ENCODE measurements at regions not wholly inside any gene's neighbourhood (a gene's known extent, or its start where the extent isn't known, plus 50 kb on each side); places are given as distances from the start of the nearest gene placed in this dataset.

DNA sequence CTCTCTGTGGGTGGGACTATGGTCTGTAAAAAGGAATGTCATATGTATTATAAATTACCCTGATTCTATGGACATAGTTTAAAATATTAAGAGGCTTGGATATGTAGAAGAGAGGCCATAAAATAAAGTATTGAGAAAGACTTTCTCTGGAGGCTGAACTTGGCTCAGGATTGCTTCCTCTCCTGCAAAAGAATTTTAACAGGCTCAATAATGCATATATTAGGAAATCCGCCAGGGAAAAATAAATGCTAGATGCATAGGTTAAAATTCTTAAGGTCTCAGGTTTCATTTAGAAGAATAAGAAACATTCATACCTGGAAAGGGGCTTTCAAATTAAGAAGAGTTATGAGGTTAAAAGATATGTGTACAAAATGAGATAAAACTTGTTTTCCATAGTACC lies 424.3 kb downstream of the ARAP2 start:
- no peak for TF ChIP-seq GLIS3 (CRISPR knock-in tag; IDR thresholded peaks at IDR 0.05)
- TF ChIP-seq, protein P1, sequence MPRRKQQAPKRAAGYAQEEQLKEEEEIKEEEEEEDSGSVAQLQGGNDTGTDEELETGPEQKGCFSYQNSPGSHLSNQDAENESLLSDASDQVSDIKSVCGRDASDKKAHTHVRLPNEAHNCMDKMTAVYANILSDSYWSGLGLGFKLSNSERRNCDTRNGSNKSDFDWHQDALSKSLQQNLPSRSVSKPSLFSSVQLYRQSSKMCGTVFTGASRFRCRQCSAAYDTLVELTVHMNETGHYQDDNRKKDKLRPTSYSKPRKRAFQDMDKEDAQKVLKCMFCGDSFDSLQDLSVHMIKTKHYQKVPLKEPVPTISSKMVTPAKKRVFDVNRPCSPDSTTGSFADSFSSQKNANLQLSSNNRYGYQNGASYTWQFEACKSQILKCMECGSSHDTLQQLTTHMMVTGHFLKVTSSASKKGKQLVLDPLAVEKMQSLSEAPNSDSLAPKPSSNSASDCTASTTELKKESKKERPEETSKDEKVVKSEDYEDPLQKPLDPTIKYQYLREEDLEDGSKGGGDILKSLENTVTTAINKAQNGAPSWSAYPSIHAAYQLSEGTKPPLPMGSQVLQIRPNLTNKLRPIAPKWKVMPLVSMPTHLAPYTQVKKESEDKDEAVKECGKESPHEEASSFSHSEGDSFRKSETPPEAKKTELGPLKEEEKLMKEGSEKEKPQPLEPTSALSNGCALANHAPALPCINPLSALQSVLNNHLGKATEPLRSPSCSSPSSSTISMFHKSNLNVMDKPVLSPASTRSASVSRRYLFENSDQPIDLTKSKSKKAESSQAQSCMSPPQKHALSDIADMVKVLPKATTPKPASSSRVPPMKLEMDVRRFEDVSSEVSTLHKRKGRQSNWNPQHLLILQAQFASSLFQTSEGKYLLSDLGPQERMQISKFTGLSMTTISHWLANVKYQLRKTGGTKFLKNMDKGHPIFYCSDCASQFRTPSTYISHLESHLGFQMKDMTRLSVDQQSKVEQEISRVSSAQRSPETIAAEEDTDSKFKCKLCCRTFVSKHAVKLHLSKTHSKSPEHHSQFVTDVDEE (CRISPR knock-in tag; IDR thresholded peaks at IDR 0.05): no peak
- no peak for TF ChIP-seq CREB5 (CRISPR knock-in tag; IDR thresholded peaks at IDR 0.05; ENCODE audit: low read depth)
- TF ChIP-seq, protein P2, sequence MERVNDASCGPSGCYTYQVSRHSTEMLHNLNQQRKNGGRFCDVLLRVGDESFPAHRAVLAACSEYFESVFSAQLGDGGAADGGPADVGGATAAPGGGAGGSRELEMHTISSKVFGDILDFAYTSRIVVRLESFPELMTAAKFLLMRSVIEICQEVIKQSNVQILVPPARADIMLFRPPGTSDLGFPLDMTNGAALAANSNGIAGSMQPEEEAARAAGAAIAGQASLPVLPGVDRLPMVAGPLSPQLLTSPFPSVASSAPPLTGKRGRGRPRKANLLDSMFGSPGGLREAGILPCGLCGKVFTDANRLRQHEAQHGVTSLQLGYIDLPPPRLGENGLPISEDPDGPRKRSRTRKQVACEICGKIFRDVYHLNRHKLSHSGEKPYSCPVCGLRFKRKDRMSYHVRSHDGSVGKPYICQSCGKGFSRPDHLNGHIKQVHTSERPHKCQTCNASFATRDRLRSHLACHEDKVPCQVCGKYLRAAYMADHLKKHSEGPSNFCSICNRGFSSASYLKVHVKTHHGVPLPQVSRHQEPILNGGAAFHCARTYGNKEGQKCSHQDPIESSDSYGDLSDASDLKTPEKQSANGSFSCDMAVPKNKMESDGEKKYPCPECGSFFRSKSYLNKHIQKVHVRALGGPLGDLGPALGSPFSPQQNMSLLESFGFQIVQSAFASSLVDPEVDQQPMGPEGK (CRISPR knock-in tag; IDR thresholded peaks at IDR 0.05; ENCODE audit: borderline replicate concordance): no peak
- no peak for TF ChIP-seq ZNF8 (CRISPR knock-in tag; IDR thresholded peaks at IDR 0.05)
- TF ChIP-seq TOX (CRISPR knock-in tag; IDR thresholded peaks at IDR 0.05; ENCODE audit: borderline replicate concordance): no peak
- TF ChIP-seq POU6F1 (CRISPR knock-in tag; IDR thresholded peaks at IDR 0.05; ENCODE audit: borderline replicate concordance, low read depth): no peak
- TF ChIP-seq RARB (CRISPR knock-in tag; IDR thresholded peaks at IDR 0.05): no peak
- TF ChIP-seq PPARA (CRISPR knock-in tag; IDR thresholded peaks at IDR 0.05; ENCODE audit: borderline replicate concordance): no peak
- no peak for TF ChIP-seq ESRRG (CRISPR knock-in tag; IDR thresholded peaks at IDR 0.05)
- no peak for TF ChIP-seq CSRNP3 (CRISPR knock-in tag; IDR thresholded peaks at IDR 0.05)
- ATAC-seq: no peak

DNA sequence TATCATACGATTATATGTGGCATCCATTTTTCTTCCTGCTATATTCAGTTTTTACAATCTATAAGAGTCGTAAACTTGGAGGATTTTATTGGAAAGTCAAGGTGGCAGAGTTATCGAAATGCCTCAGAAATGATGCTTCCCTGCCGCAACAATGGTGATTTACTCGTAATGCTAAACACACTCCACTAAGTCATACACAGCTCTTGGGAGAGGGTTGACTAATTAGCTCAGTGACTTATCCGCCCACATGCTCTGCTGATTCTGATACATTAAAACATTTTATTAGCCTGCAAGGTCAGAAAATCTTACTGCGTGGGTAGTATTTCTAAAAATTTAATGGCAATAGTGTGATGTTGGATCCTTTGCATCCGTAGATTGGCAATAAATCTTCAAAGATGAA lies 420.1 kb downstream of the ARAP2 start:
- TF ChIP-seq TOX (CRISPR knock-in tag; IDR thresholded peaks at IDR 0.05; ENCODE audit: borderline replicate concordance): no peak
- TF ChIP-seq BACH2 (CRISPR knock-in tag; IDR thresholded peaks at IDR 0.05; ENCODE audit: borderline replicate concordance): no peak
- no peak for TF ChIP-seq GLIS3 (CRISPR knock-in tag; IDR thresholded peaks at IDR 0.05)
- TF ChIP-seq, protein P1 (CRISPR knock-in tag; IDR thresholded peaks at IDR 0.05): no peak
- no peak for TF ChIP-seq CSDC2 (CRISPR knock-in tag; IDR thresholded peaks at IDR 0.05)
- no peak for TF ChIP-seq ZNF565 (CRISPR knock-in tag; conservative IDR thresholded peaks at IDR 0.05; ENCODE audit: low read depth)
- no peak for TF ChIP-seq TCF4 (CRISPR knock-in tag; IDR thresholded peaks at IDR 0.05; ENCODE audit: borderline replicate concordance)
- TF ChIP-seq ZC3H10 (CRISPR knock-in tag; IDR thresholded peaks at IDR 0.05): no peak
- TF ChIP-seq ARNTL (CRISPR knock-in tag; IDR thresholded peaks at IDR 0.05; ENCODE audit: borderline replicate concordance, low read depth): no peak
- TF ChIP-seq ZNF8 (CRISPR knock-in tag; IDR thresholded peaks at IDR 0.05): no peak
- no peak for TF ChIP-seq ZFP30 (CRISPR knock-in tag; IDR thresholded peaks at IDR 0.05)
- TF ChIP-seq PPARA (CRISPR knock-in tag; IDR thresholded peaks at IDR 0.05; ENCODE audit: borderline replicate concordance): no peak
- no peak for TF ChIP-seq POU6F1 (CRISPR knock-in tag; IDR thresholded peaks at IDR 0.05; ENCODE audit: borderline replicate concordance, low read depth)
- no peak for TF ChIP-seq SNAI2 (CRISPR knock-in tag; IDR thresholded peaks at IDR 0.05)
- no peak for ATAC-seq

Measured in SK-N-SH treated with all-trans-retinoic acid at 6 μM for 48 hours (cell line).